Astrocyte (in vitro differentiated cells and primary cell): ENCODE measurements at regions not wholly inside any gene's neighbourhood (a gene's known extent, or its start where the extent isn't known, plus 50 kb on each side); places are given as distances from the start of the nearest gene placed in this dataset.

Experiments
- DNase-seq: peaks from one replicate; pipeline ENCODE4 v3.0.0-alpha.2; 2010; ENCODE audit warnings: low read depth
- FAIRE-seq: peaks from 2 replicates; lab custom pipeline; 2011; peaks lifted over from hg19 to GRCh38; lab: Jason Lieb, UNC
- H2AFZ ChIP-seq: 2 replicates; pipeline ENCODE4 v1.6.0; 2012; ENCODE audit warnings: low read depth, low read length, inconsistent platforms
- H3K27ac ChIP-seq: 2 replicates; pipeline ENCODE4 v1.5.1; 2011; ENCODE audit warnings: low read depth, low read length, inconsistent platforms
- H3K27me3 ChIP-seq: 2 replicates; pipeline ENCODE4 v1.6.0; 2011; ENCODE audit warnings: low read length, inconsistent platforms; ENCODE audit not compliant: insufficient read depth
- H3K36me3 ChIP-seq: 2 replicates; pipeline ENCODE4 v1.5.1; 2011; ENCODE audit warnings: low read length, inconsistent platforms; ENCODE audit not compliant: insufficient read depth
- H3K4me1 ChIP-seq: 2 replicates; pipeline ENCODE4 v1.5.1; 2011; ENCODE audit warnings: low read length, inconsistent platforms; ENCODE audit not compliant: insufficient read depth
- H3K4me2 ChIP-seq: 2 replicates; pipeline ENCODE4 v1.6.0; 2012; ENCODE audit warnings: low read length, inconsistent platforms
- H3K4me3 ChIP-seq: 2 replicates; pipeline ENCODE4 v1.5.1; 2011; ENCODE audit warnings: low read depth, mild to moderate bottlenecking, low read length, inconsistent platforms; ENCODE audit not compliant: insufficient read depth
- H3K79me2 ChIP-seq: 2 replicates; pipeline ENCODE4 v1.6.0; 2012; ENCODE audit warnings: mild to moderate bottlenecking, low read length, inconsistent platforms; ENCODE audit not compliant: insufficient read depth
- H3K9ac ChIP-seq: 2 replicates; pipeline ENCODE4 v1.6.0; 2012; ENCODE audit warnings: mild to moderate bottlenecking, low read length, inconsistent platforms
- H3K9me3 ChIP-seq: 2 replicates; pipeline ENCODE4 v1.5.1; 2012; ENCODE audit warnings: low read depth, mild to moderate bottlenecking, low read length, inconsistent platforms; ENCODE audit not compliant: insufficient read depth
- H4K20me1 ChIP-seq: 2 replicates; pipeline ENCODE4 v1.6.0; 2012; ENCODE audit warnings: low read length, inconsistent platforms; ENCODE audit not compliant: insufficient read depth
- H3K27ac Mint-ChIP-seq: one replicate; pipeline ENCODE4 v1.8.0; 2021; ENCODE audit warnings: mild to moderate bottlenecking, mixed read lengths; ENCODE audit not compliant: unreplicated experiment
- H3K27me3 Mint-ChIP-seq: one replicate; pipeline ENCODE4 v1.8.0; 2021; ENCODE audit warnings: low read depth, mixed read lengths; ENCODE audit not compliant: unreplicated experiment
- H3K36me3 Mint-ChIP-seq: one replicate; pipeline ENCODE4 v1.8.0; 2021; ENCODE audit warnings: low read depth, mixed read lengths; ENCODE audit not compliant: unreplicated experiment
- H3K4me1 Mint-ChIP-seq: one replicate; pipeline ENCODE4 v1.8.0; 2021; ENCODE audit warnings: low read depth, mixed read lengths; ENCODE audit not compliant: unreplicated experiment
- H3K4me3 Mint-ChIP-seq: one replicate; pipeline ENCODE4 v1.8.0; 2021; ENCODE audit warnings: mild to moderate bottlenecking, moderate library complexity, mixed read lengths; ENCODE audit not compliant: unreplicated experiment
- H3K9me3 Mint-ChIP-seq: one replicate; pipeline ENCODE4 v1.8.0; 2021; ENCODE audit warnings: mild to moderate bottlenecking, mixed read lengths; ENCODE audit not compliant: unreplicated experiment
- CTCF ChIP-seq: IDR thresholded peaks from 2 replicates; pipeline ENCODE4 v1.5.1; 2011; ENCODE audit warnings: low read depth, mild to moderate bottlenecking, inconsistent platforms, low read length, moderate library complexity; ENCODE audit not compliant: insufficient read depth
- EZH2 ChIP-seq: IDR thresholded peaks from 2 replicates; pipeline ENCODE4 v1.6.1; 2012; ENCODE audit warnings: mild to moderate bottlenecking, low read length, inconsistent platforms; ENCODE audit not compliant: insufficient read depth

- DNase-seq (no peak), FAIRE-seq (no peak)
- Histone ChIP-seq H4K20me1 (no peaks in the 10 kb centered on the region), H3K36me3 (no peaks in the 10 kb centered on the region), H2AFZ (no peak overlapping the region), H3K27ac (no peak overlapping the region), H3K4me3 (no peak overlapping the region), H3K27me3 (no peaks in the 10 kb centered on the region), H3K4me1 (no peaks in the 10 kb centered on the region), H3K9ac (no peak overlapping the region), H3K9me3 (no peaks in the 10 kb centered on the region), H3K4me2 (no peak overlapping the region), H3K79me2 (no peaks in the 10 kb centered on the region)
- Mint-ChIP-seq H3K4me1 (no peaks in the 10 kb centered on the region), H3K27me3 (peaks cover 4% of the 10 kb centered on the region), H3K4me3 (no peak overlapping the region), H3K36me3 (no peaks in the 10 kb centered on the region), H3K9me3 (no peaks in the 10 kb centered on the region), H3K27ac (no peak overlapping the region)
- TF ChIP-seq CTCF (no peak), EZH2 (no peak)
Observed at GRCh38 chr4:24164797-24165196, 274.9 kb upstream of the PPARGC1A start.

GRCh38 chr4:24164054-24164693, 274.3 kb upstream of the PPARGC1A start:
- Mint-ChIP-seq H3K36me3 (no peaks in the 10 kb centered on the region), H3K4me3 (no peak overlapping the region), H3K9me3 (no peaks in the 10 kb centered on the region), H3K27ac (no peak overlapping the region), H3K4me1 (no peaks in the 10 kb centered on the region), H3K27me3 (peaks cover 4% of the 10 kb centered on the region)
- no peak for TF ChIP-seq CTCF
- TF ChIP-seq EZH2, result no peak
- no peaks in the 10 kb centered on the region for H3K36me3 ChIP-seq
- FAIRE-seq, result no peak
- H3K27me3 ChIP-seq, result no peaks in the 10 kb centered on the region
- H4K20me1 ChIP-seq, result no peaks in the 10 kb centered on the region
- no peaks in the 10 kb centered on the region for H3K79me2 ChIP-seq
- no peaks in the 10 kb centered on the region for H3K9me3 ChIP-seq
- peak; percentile 18 for DNase-seq
- H3K9ac ChIP-seq, result no peak overlapping the region
- no peak overlapping the region for H3K27ac ChIP-seq
- no peak overlapping the region for H2AFZ ChIP-seq
- H3K4me2 ChIP-seq, result no peak overlapping the region
- no peaks in the 10 kb centered on the region for H3K4me1 ChIP-seq
- no peak overlapping the region for H3K4me3 ChIP-seq

DNA sequence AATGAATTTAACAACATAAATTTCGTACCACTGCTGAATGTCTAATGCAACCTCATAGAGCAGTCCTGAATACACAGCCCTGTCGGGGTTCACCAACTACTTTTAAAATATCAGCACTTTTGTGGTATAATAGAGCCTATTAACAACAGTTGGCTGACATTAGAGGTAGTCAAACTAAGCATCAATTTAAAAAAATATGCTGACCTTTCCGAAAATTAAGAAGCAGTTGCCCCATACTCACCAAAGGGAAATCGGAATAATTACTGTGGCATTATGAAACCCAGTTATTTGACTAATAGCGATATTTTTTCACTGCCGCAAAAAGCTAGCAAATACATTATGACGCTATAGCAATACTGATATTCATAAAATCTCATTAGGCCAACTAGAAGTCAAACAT, 273.5 kb upstream of the PPARGC1A start:
- H3K9me3 ChIP-seq, result no peaks in the 10 kb centered on the region

More for the DNA sequence above, 273.5 kb upstream of the PPARGC1A start:
- Histone ChIP-seq H3K36me3 (no peaks in the 10 kb centered on the region), H4K20me1 (no peaks in the 10 kb centered on the region), H3K4me3 (no peak overlapping the region), H2AFZ (no peak overlapping the region), H3K27ac (no peak overlapping the region), H3K9ac (no peak overlapping the region), H3K4me2 (no peak overlapping the region), H3K4me1 (no peaks in the 10 kb centered on the region), H3K27me3 (no peaks in the 10 kb centered on the region), H3K79me2 (no peaks in the 10 kb centered on the region)
- H3K27me3 Mint-ChIP-seq, result peaks cover 4% of the 10 kb centered on the region
- FAIRE-seq, result no peak
- H3K36me3 Mint-ChIP-seq, result no peaks in the 10 kb centered on the region
- H3K4me1 Mint-ChIP-seq, result no peaks in the 10 kb centered on the region
- no peak overlapping the region for H3K27ac Mint-ChIP-seq
- DNase-seq, result no peak
- H3K4me3 Mint-ChIP-seq, result no peak overlapping the region
- TF ChIP-seq EZH2 (no peak), CTCF (no peak)
- H3K9me3 Mint-ChIP-seq, result no peaks in the 10 kb centered on the region
